ENCODE measurements at regions not wholly inside any gene's neighbourhood (a gene's known extent, or its start where the extent isn't known, plus 50 kb on each side); places are given as distances from the start of the nearest gene placed in this dataset.
"Not testable (repeated sequence)": the region's sequence is repeated elsewhere in the genome, so short reads cannot be mapped to it uniquely, and the experiment has no call there.

DNA sequence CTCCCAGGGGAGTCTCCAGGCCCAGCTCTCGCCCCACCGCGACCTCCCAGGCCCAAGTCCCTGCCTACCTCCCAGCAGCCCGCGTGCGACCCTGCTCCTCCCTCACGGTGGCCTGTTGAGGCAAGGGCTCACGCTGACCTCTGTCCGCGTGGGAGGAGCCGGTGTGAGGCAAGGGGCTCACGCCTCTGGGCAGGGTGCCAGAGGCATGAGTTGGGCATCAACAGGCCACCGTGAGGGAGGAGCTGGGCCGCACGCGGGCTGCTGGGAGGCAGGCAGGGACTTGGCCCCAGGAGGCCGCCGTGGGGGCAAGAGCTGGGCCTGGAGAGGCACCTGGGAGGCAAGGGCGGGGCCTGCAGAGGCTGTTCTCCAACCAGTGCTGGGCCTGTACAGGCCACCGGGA is 200.4 kb downstream of the CEP170 start:
- TF ChIP-seq EZH2phosphoT487 (IDR thresholded peaks at IDR 0.05): not testable (repeated sequence)
- TF ChIP-seq, protein P1, sequence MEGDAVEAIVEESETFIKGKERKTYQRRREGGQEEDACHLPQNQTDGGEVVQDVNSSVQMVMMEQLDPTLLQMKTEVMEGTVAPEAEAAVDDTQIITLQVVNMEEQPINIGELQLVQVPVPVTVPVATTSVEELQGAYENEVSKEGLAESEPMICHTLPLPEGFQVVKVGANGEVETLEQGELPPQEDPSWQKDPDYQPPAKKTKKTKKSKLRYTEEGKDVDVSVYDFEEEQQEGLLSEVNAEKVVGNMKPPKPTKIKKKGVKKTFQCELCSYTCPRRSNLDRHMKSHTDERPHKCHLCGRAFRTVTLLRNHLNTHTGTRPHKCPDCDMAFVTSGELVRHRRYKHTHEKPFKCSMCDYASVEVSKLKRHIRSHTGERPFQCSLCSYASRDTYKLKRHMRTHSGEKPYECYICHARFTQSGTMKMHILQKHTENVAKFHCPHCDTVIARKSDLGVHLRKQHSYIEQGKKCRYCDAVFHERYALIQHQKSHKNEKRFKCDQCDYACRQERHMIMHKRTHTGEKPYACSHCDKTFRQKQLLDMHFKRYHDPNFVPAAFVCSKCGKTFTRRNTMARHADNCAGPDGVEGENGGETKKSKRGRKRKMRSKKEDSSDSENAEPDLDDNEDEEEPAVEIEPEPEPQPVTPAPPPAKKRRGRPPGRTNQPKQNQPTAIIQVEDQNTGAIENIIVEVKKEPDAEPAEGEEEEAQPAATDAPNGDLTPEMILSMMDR (IDR thresholded peaks at IDR 0.05): not testable (repeated sequence)
